ENCODE measurements at regions not wholly inside any gene's neighbourhood (a gene's known extent, or its start where the extent isn't known, plus 50 kb on each side); places are given as distances from the start of the nearest gene placed in this dataset.

DNA sequence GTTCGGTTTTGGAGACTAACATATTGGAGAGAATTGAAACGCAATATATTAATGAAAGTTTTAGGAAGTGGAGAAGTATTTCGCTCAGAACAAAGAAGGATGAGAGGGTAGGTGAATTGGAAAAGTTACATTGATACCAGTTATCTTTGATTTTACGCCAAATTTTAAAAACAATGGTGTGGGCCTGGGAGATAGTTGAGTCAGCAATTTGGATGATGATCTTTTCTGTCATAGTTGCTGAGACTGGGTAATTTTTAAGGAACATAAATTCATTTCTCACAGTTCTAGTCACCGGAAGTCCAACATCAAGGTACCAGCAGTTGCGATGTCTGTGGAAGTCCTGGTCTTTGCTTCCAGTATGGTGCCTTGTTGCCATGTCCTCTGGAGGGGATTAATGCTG is 644.8 kb upstream of the LCORL start:
- no peak overlapping the region for H3K4me3 ChIP-seq (ENCODE audit: insufficient read depth, low read length, poor library complexity, severe bottlenecking)
- H2AFZ ChIP-seq (ENCODE audit: low read depth, low read length, severe bottlenecking): no peak overlapping the region
- H3K9me3 ChIP-seq (ENCODE audit: insufficient read depth, low read length): no peaks in the 10 kb centered on the region
- H3K79me2 ChIP-seq (ENCODE audit: insufficient read depth, low read length): no peaks in the 10 kb centered on the region
- H4K20me1 ChIP-seq (ENCODE audit: low read depth, low read length): no peaks in the 10 kb centered on the region
- TF ChIP-seq CTCF (IDR thresholded peaks at IDR 0.05; ENCODE audit: insufficient read depth, low read length, poor library complexity, severe bottlenecking) (no peak), EZH2phosphoT487 (conservative IDR thresholded peaks at IDR 0.05; ENCODE audit: low read length) (no peak)
- no peaks in the 10 kb centered on the region for H3F3A ChIP-seq (ENCODE audit: insufficient read depth)
- H3K36me3 ChIP-seq (ENCODE audit: low read length): no peaks in the 10 kb centered on the region
- H3K4me2 ChIP-seq (ENCODE audit: low read depth, low read length, poor library complexity, severe bottlenecking): no peak overlapping the region
- no peak overlapping the region for H3K9ac ChIP-seq (ENCODE audit: low read length)
- H3K27ac ChIP-seq (ENCODE audit: low read depth, low read length): no peak overlapping the region
- H3K27me3 ChIP-seq (ENCODE audit: low read length): no peaks in the 10 kb centered on the region
- no peaks in the 10 kb centered on the region for H3K9me2 ChIP-seq (replicated peaks; ENCODE audit: insufficient read depth, low read length)

GRCh38 chr4:18664171-18664570 is 642.6 kb upstream of the LCORL start:
- Histone ChIP-seq H3K4me2 (ENCODE audit: low read depth, low read length, poor library complexity, severe bottlenecking) (no peak overlapping the region), H3K4me3 (ENCODE audit: insufficient read depth, low read length, poor library complexity, severe bottlenecking) (no peak overlapping the region), H3K27me3 (ENCODE audit: low read length) (no peaks in the 10 kb centered on the region), H2AFZ (ENCODE audit: low read depth, low read length, severe bottlenecking) (no peak overlapping the region), H3F3A (ENCODE audit: insufficient read depth) (no peaks in the 10 kb centered on the region), H3K9me2 (replicated peaks; ENCODE audit: insufficient read depth, low read length) (no peaks in the 10 kb centered on the region), H3K9ac (ENCODE audit: low read length) (no peak overlapping the region), H4K20me1 (ENCODE audit: low read depth, low read length) (no peaks in the 10 kb centered on the region), H3K36me3 (ENCODE audit: low read length) (no peaks in the 10 kb centered on the region), H3K27ac (ENCODE audit: low read depth, low read length) (no peak overlapping the region), H3K9me3 (ENCODE audit: insufficient read depth, low read length) (no peaks in the 10 kb centered on the region), H3K79me2 (ENCODE audit: insufficient read depth, low read length) (no peaks in the 10 kb centered on the region)
- no peak for TF ChIP-seq EZH2phosphoT487 (conservative IDR thresholded peaks at IDR 0.05; ENCODE audit: low read length)
- TF ChIP-seq CTCF (IDR thresholded peaks at IDR 0.05; ENCODE audit: insufficient read depth, low read length, poor library complexity, severe bottlenecking): no peak

- Histone ChIP-seq H3K36me3 (ENCODE audit: low read length) (no peaks in the 10 kb centered on the region), H3K79me2 (ENCODE audit: insufficient read depth, low read length) (no peaks in the 10 kb centered on the region), H4K20me1 (ENCODE audit: low read depth, low read length) (no peaks in the 10 kb centered on the region), H3K4me2 (ENCODE audit: low read depth, low read length, poor library complexity, severe bottlenecking) (no peak overlapping the region), H3F3A (ENCODE audit: insufficient read depth) (no peaks in the 10 kb centered on the region), H3K9me2 (replicated peaks; ENCODE audit: insufficient read depth, low read length) (no peaks in the 10 kb centered on the region), H2AFZ (ENCODE audit: low read depth, low read length, severe bottlenecking) (no peak overlapping the region), H3K27ac (ENCODE audit: low read depth, low read length) (no peak overlapping the region), H3K27me3 (ENCODE audit: low read length) (no peaks in the 10 kb centered on the region), H3K9me3 (ENCODE audit: insufficient read depth, low read length) (no peaks in the 10 kb centered on the region), H3K9ac (ENCODE audit: low read length) (no peak overlapping the region), H3K4me3 (ENCODE audit: insufficient read depth, low read length, poor library complexity, severe bottlenecking) (no peak overlapping the region)
- no peak for TF ChIP-seq CTCF (IDR thresholded peaks at IDR 0.05; ENCODE audit: insufficient read depth, low read length, poor library complexity, severe bottlenecking)
- no peak for TF ChIP-seq EZH2phosphoT487 (conservative IDR thresholded peaks at IDR 0.05; ENCODE audit: low read length)
These were observed 623.8 kb upstream of the LCORL start for GRCh38 chr4:18645351-18645750.

- H3K4me3 ChIP-seq (ENCODE audit: insufficient read depth, low read length, poor library complexity, severe bottlenecking): no peak overlapping the region
- H3K27ac ChIP-seq (ENCODE audit: low read depth, low read length): no peak overlapping the region
- H3K9me2 ChIP-seq (replicated peaks; ENCODE audit: insufficient read depth, low read length): no peaks in the 10 kb centered on the region
- H4K20me1 ChIP-seq (ENCODE audit: low read depth, low read length): no peaks in the 10 kb centered on the region
- no peaks in the 10 kb centered on the region for H3K9me3 ChIP-seq (ENCODE audit: insufficient read depth, low read length)
- H3K9ac ChIP-seq (ENCODE audit: low read length): no peak overlapping the region
- H2AFZ ChIP-seq (ENCODE audit: low read depth, low read length, severe bottlenecking): no peak overlapping the region
- H3K4me2 ChIP-seq (ENCODE audit: low read depth, low read length, poor library complexity, severe bottlenecking): no peak overlapping the region
- H3K79me2 ChIP-seq (ENCODE audit: insufficient read depth, low read length): no peaks in the 10 kb centered on the region
- H3K27me3 ChIP-seq (ENCODE audit: low read length): no peaks in the 10 kb centered on the region
- no peaks in the 10 kb centered on the region for H3K36me3 ChIP-seq (ENCODE audit: low read length)
- TF ChIP-seq CTCF (IDR thresholded peaks at IDR 0.05; ENCODE audit: insufficient read depth, low read length, poor library complexity, severe bottlenecking) (no peak), EZH2phosphoT487 (conservative IDR thresholded peaks at IDR 0.05; ENCODE audit: low read length) (no peak)
- no peaks in the 10 kb centered on the region for H3F3A ChIP-seq (ENCODE audit: insufficient read depth)
These were observed 619.8 kb upstream of the LCORL start for GRCh38 chr4:18641334-18641733.

Data from SU-DHL-6 (cell line).